IMR-90 (cell line): ENCODE measurements at regions not wholly inside any gene's neighbourhood (a gene's known extent, or its start where the extent isn't known, plus 50 kb on each side); places are given as distances from the start of the nearest gene placed in this dataset.

Experiments
- BHLHE40 ChIP-seq: fragments of 150-350 bp; IDR thresholded peaks from 2 replicates; pipeline ENCODE4 v1.6.1; 2016; ENCODE audit warnings: mild to moderate bottlenecking, low read depth, low read length
- CEBPB ChIP-seq: IDR thresholded peaks from 2 replicates; pipeline ENCODE4 v1.6.1; 2012; ENCODE audit warnings: low read depth, low read length, improper control_type of control experiment
- CTCF ChIP-seq: conservative IDR thresholded peaks from 2 replicates; pipeline ENCODE4 v1.5.1; 2012; ENCODE audit warnings: mild to moderate bottlenecking, low read depth, low read length, improper control_type of control experiment
- ELK1 ChIP-seq: fragments of 150-350 bp; IDR thresholded peaks from 2 replicates; pipeline ENCODE4 v1.6.1; 2016; ENCODE audit warnings: low read depth, mild to moderate bottlenecking, low read length, moderate library complexity, borderline replicate concordance
- FOS ChIP-seq: fragments of 150-350 bp; IDR thresholded peaks from 2 replicates; pipeline ENCODE4 v1.6.1; 2016; ENCODE audit warnings: low read depth, low read length
- MAFK ChIP-seq: IDR thresholded peaks from 2 replicates; pipeline ENCODE4 v1.6.1; 2012; ENCODE audit warnings: low read depth, low read length, improper control_type of control experiment
- MXI1 ChIP-seq: IDR thresholded peaks from 2 replicates; pipeline ENCODE4 v1.6.1; 2012; ENCODE audit warnings: low read depth, mild to moderate bottlenecking, low read length, moderate library complexity, borderline replicate concordance
- POLR2A ChIP-seq: IDR thresholded peaks from 2 replicates; pipeline ENCODE4 v1.6.1; 2012; ENCODE audit warnings: mild to moderate bottlenecking, low read depth, low read length
- RAD21 ChIP-seq: IDR thresholded peaks from 2 replicates; pipeline ENCODE4 v1.6.1; 2012; ENCODE audit warnings: low read length, improper control_type of control experiment
- RCOR1 ChIP-seq: IDR thresholded peaks from 2 replicates; pipeline ENCODE4 v1.6.1; 2012; ENCODE audit warnings: mild to moderate bottlenecking, low read length, improper control_type of control experiment; ENCODE audit not compliant: insufficient replicate concordance
- RFX5 ChIP-seq: IDR thresholded peaks from 2 replicates; pipeline ENCODE4 v1.8.0; 2012; ENCODE audit warnings: low read depth, mild to moderate bottlenecking, low read length, moderate library complexity
- SMC3 ChIP-seq: fragments of 150-350 bp; IDR thresholded peaks from 2 replicates; pipeline ENCODE4 v1.6.1; 2016; ENCODE audit warnings: low read depth, mild to moderate bottlenecking, antibody characterized with exemption, low read length, moderate library complexity
- USF2 ChIP-seq: fragments of 150-350 bp; IDR thresholded peaks from 2 replicates; pipeline ENCODE4 v1.6.1; 2017; ENCODE audit warnings: mild to moderate bottlenecking, antibody characterized with exemption, low read length, low read depth

GRCh38 chr10:78518224-78518623 is 484.6 kb downstream of the RPS24 start:
- TF ChIP-seq CTCF (no peak), CEBPB (no peak), POLR2A (no peak), SMC3 (no peak), RAD21 (no peak), MAFK (no peak), FOS (no peak), RCOR1 (no peak), MXI1 (no peak), BHLHE40 (no peak), ELK1 (no peak), RFX5 (no peak), USF2 (no peak)
